Erythroblast (primary cell): ENCODE measurements at regions not wholly inside any gene's neighbourhood (a gene's known extent, or its start where the extent isn't known, plus 50 kb on each side); places are given as distances from the start of the nearest gene placed in this dataset.

Experiments used
- DNase-seq, 2 experiments: peaks; one replicate each; lab custom pipeline; 2025; lab: John Stamatoyannopoulos, UW
- GATA1 ChIP-seq: IDR thresholded peaks from 2 replicates; pipeline ENCODE4 v1.6.1; 2011; ENCODE audit warnings: low read depth, mild to moderate bottlenecking, control low read depth, low read length, moderate library complexity
- POLR2A ChIP-seq: IDR thresholded peaks from 2 replicates; pipeline ENCODE4 v1.6.1; 2011; ENCODE audit warnings: mild to moderate bottlenecking, low read length

DNA sequence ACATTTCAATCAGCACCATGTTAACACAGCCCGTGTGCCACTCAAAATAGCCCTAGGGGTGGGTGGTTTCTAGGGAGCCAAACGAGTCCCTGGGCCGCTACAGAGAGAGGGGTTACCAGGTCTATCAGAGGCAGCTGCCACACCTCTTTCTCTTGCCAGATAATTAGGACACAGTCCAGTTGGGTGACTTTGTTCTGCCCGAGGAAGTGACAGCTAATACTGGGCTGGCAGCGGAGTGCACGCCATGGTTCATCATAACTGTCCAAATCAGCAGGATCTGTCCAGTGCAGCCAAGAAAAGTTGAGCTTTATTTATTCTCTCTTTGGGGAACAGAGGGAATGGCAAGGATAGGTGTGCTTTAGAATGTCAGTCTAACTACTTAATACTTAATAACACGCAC lies 583.8 kb downstream of the BRINP1 start:
- TF ChIP-seq GATA1: no peak
- TF ChIP-seq POLR2A: no peak

GRCh38 chr9:118786877-118787276 lies 582.4 kb downstream of the BRINP1 start:
- no peak for TF ChIP-seq POLR2A
- TF ChIP-seq GATA1: no peak
- no peak for DNase-seq

More for the DNA sequence above, 583.8 kb downstream of the BRINP1 start:
- DNase-seq: no peak

DNA sequence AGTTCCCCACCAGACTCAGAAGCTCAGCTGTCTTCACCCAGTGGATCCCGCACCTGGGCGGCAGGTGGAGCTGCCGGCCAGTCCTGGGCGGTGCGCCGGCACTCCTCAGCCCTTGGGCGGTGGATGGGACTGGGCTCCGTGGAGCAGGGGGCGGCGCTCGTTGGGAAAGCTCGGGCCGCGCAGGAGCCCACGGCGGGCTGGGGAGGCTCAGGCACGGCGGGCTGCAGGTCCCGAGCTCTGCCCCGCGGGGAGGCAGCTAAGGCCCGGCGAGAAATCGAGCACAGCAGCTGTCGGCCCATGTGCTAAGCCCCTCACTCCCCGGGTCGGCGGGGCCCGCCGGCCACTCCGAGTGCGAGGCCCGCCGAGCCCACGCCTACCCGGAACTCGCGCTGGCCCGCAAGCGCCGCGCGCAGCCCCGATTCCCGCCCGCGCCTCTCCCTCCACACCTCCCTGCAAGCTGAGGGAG lies 560.0 kb downstream of the BRINP1 start:
- no peak for DNase-seq
- TF ChIP-seq GATA1: no peak
- no peak for TF ChIP-seq POLR2A

DNA sequence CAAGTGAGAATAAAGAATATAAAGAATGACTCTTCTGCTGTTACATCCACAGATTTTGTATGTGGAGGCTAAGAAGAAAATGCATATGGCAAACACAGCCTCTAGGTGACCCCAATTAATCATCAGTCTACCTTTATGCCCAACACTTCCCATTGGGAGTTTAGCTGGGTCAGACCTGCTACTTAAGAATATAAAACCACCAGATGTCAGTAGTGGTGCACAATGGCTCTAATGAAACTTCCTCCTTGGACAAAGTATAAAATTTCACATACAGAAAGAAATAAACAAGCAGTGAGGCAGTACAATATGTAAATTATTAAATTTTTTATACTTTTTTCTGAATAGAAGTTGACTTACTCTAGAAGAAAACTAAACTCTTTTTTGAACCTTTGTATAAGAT lies 539.9 kb downstream of the BRINP1 start:
- TF ChIP-seq POLR2A (no peak), GATA1 (no peak)
- DNase-seq: no peak

GRCh38 chr9:118832371-118832770 lies 536.9 kb downstream of the BRINP1 start:
- no peak for DNase-seq
- TF ChIP-seq POLR2A (no peak), GATA1 (no peak)

DNA sequence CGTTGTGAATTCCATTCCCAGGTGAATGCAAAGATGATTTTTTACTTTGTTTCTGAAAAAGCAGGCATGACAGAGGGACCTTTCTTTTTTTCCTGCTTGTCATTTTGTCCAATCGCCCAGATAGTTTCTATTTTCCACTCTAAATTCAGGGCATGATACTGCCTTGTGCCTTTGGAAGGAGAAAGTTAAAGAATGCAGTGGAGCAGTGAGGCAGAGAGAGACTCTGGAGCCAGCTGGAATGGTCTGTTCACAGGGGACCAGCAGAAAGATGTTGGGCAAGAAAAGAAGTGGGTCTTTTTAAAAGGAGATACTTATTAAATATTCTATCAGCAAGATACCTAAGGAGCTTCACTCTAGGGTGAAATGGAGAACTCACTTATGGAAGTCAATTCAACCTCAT lies 532.3 kb downstream of the BRINP1 start:
- no peak for DNase-seq
- TF ChIP-seq POLR2A: no peak
- no peak for TF ChIP-seq GATA1

GRCh38 chr9:118871531-118871930 lies 497.7 kb downstream of the BRINP1 start:
- no peak for DNase-seq

GRCh38 chr9:118882684-118883083 lies 486.6 kb downstream of the BRINP1 start:
- TF ChIP-seq POLR2A: no peak
- no peak for TF ChIP-seq GATA1
- DNase-seq: no peak

More at GRCh38 chr9:118871531-118871930, 497.7 kb downstream of the BRINP1 start:
- TF ChIP-seq POLR2A: no peak
- TF ChIP-seq GATA1: no peak

- no peak for DNase-seq
- TF ChIP-seq GATA1 (no peak), POLR2A (no peak)
These were observed 485.8 kb downstream of the BRINP1 start for GRCh38 chr9:118883411-118883810.

GRCh38 chr9:118891213-118891612 lies 478.0 kb downstream of the BRINP1 start:
- DNase-seq: no peak
- TF ChIP-seq GATA1 (no peak), POLR2A (no peak)

GRCh38 chr9:118896324-118897000 lies 472.8 kb downstream of the BRINP1 start:
- DNase-seq: peak in 1 of 2 experiments; percentile 1
- no peak for TF ChIP-seq POLR2A
- no peak for TF ChIP-seq GATA1

DNA sequence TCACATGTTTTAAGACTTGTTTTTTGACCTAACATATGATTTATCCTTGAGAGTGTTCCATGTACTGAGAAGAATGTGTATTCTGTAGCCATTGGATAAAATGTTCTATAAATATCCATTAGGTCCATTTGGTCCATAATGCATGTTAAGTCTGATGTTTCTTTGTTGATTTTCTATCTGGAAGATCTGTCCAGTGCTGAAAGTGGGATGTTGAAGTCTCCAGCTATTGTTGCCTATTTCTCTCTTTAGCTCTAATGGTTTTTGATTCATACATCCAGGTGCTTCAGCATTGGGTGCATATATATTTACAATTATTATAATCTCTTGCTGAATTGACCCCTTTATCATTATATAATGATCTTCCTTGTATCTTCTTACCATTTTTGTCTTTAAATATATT lies 451.1 kb downstream of the BRINP1 start:
- TF ChIP-seq GATA1 (no peak), POLR2A (no peak)
- no peak for DNase-seq

DNA sequence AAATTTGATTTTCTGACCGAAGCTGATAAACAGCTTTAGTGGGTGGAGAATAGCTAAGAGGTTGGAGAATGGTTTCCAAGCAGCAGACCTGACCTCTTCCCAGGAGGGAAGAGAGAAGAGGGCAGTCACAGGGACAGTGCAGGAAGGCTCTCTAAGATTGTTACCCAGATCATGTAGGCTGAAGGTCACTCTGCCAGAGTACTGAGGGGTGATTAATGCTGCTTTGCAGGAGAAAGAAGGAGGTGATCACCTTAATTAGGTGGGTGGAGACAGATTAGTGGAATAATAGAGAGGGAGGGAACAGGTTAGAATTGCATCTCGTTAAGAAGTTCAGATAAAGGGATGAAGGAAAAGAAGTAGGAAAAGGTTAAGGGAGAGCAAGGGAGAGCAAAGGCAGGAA lies 440.5 kb downstream of the BRINP1 start:
- TF ChIP-seq GATA1: no peak
- DNase-seq: no peak

- TF ChIP-seq GATA1: no peak
- no peak for TF ChIP-seq POLR2A
- no peak for DNase-seq
These were observed 439.9 kb downstream of the BRINP1 start for GRCh38 chr9:118929287-118929686.

GRCh38 chr9:118931941-118932340 lies 437.3 kb downstream of the BRINP1 start:
- TF ChIP-seq GATA1: no peak
- no peak for TF ChIP-seq POLR2A
- DNase-seq: no peak

DNA sequence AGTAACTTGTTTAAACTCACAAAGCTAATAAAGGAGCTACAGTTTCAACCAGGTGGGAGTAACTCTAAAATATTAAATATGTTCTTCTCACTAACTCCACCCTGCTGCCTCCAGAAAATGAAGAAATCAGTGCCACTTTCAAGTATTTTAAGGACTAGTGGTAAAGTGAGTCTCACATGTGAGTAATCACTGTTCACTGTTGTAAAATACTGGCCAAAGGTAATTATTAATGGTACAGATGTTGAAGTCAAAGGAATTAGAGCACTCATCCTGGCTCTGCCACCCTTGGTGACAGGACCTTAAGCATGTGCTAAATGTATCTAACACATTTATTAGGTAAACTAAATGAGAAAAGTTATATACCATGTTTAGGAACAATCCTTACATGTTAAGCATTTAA lies 430.7 kb downstream of the BRINP1 start:
- no peak for TF ChIP-seq POLR2A
- no peak for TF ChIP-seq GATA1
- DNase-seq: no peak
